NB4 (cell line): ENCODE measurements at regions not wholly inside any gene's neighbourhood (a gene's known extent, or its start where the extent isn't known, plus 50 kb on each side); places are given as distances from the start of the nearest gene placed in this dataset.

Experiments used
- MYC ChIP-seq: IDR thresholded peaks from 2 replicates; pipeline ENCODE4 v1.6.1; 2011; ENCODE audit warnings: low read depth, low read length
- POLR2A ChIP-seq: IDR thresholded peaks from 2 replicates; pipeline ENCODE4 v1.6.1; 2011; ENCODE audit warnings: mild to moderate bottlenecking; ENCODE audit not compliant: insufficient read length; ENCODE audit errors: extremely low read depth
- TF ChIP-seq, protein P1 (sequence below): IDR thresholded peaks from one replicate; pipeline ENCODE4 v1.5.1; 2012; ENCODE audit warnings: low read depth, low read length
- TF ChIP-seq, protein P2 (sequence below): IDR thresholded peaks from 2 replicates; pipeline ENCODE4 v1.6.1; 2011; ENCODE audit warnings: low read depth, low read length

DNA sequence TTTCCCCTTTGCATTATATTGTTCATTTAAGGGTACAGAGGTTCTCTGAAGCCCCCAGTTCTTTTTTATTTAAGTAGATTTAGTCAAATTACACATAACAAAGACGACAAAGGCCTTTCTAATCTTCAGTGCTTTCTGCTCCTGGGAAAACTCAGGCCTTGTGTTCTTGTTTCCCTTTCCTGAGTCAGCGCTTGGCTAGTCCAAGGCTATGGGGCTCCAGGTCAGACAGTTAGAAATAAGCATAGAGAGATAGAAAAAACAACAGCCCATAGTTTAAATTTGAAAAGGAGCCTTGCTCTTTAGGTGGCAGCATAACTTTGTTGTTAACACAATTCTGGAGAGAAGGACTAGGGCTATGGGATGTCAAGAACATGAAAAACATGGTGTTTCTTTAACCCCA is 97.3 kb downstream of the PPP1R2C start:
- TF ChIP-seq, protein P1, sequence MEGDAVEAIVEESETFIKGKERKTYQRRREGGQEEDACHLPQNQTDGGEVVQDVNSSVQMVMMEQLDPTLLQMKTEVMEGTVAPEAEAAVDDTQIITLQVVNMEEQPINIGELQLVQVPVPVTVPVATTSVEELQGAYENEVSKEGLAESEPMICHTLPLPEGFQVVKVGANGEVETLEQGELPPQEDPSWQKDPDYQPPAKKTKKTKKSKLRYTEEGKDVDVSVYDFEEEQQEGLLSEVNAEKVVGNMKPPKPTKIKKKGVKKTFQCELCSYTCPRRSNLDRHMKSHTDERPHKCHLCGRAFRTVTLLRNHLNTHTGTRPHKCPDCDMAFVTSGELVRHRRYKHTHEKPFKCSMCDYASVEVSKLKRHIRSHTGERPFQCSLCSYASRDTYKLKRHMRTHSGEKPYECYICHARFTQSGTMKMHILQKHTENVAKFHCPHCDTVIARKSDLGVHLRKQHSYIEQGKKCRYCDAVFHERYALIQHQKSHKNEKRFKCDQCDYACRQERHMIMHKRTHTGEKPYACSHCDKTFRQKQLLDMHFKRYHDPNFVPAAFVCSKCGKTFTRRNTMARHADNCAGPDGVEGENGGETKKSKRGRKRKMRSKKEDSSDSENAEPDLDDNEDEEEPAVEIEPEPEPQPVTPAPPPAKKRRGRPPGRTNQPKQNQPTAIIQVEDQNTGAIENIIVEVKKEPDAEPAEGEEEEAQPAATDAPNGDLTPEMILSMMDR: no peak
- TF ChIP-seq, protein P2, sequence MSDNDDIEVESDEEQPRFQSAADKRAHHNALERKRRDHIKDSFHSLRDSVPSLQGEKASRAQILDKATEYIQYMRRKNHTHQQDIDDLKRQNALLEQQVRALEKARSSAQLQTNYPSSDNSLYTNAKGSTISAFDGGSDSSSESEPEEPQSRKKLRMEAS: no peak
- TF ChIP-seq POLR2A: no peak
- TF ChIP-seq MYC: no peak
